ENCODE measurements at regions not wholly inside any gene's neighbourhood (a gene's known extent, or its start where the extent isn't known, plus 50 kb on each side); places are given as distances from the start of the nearest gene placed in this dataset.

DNA sequence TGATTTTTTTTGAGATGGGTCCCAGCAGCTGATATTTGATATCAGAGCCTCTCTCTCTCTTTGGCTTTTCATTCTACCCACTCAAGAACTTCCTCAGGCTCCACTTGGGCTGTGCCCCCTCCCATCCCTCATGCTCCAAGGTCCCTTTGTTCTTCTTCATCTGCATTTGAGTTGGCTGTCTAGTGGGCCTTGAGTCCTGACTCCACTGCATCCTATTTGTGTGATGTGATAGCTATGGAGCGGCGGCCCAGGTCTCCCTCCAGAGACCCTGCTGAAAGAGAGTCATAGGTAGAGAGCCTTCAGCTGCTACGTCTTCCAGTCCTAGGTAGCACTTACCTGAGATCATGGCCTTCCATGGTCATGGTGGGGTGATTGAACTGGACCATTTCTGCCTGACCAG, 123.1 kb upstream of the VRK1 start (continued):
- no peak for TF ChIP-seq HDAC2 (IDR thresholded peaks at IDR 0.05)
- no peak for TF ChIP-seq PURB (CRISPR knock-in tag; IDR thresholded peaks at IDR 0.05; ENCODE audit: low read depth)
- TF ChIP-seq, protein P1, sequence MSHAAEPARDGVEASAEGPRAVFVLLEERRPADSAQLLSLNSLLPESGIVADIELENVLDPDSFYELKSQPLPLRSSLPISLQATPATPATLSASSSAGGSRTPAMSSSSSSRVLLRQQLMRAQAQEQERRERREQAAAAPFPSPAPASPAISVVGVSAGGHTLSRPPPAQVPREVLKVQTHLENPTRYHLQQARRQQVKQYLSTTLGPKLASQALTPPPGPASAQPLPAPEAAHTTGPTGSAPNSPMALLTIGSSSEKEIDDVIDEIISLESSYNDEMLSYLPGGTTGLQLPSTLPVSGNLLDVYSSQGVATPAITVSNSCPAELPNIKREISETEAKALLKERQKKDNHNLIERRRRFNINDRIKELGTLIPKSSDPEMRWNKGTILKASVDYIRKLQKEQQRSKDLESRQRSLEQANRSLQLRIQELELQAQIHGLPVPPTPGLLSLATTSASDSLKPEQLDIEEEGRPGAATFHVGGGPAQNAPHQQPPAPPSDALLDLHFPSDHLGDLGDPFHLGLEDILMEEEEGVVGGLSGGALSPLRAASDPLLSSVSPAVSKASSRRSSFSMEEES (CRISPR knock-in tag; IDR thresholded peaks at IDR 0.05): no peak
- no peak for TF ChIP-seq PYGO2 (tag; IDR thresholded peaks at IDR 0.05)
- TF ChIP-seq, protein P2, sequence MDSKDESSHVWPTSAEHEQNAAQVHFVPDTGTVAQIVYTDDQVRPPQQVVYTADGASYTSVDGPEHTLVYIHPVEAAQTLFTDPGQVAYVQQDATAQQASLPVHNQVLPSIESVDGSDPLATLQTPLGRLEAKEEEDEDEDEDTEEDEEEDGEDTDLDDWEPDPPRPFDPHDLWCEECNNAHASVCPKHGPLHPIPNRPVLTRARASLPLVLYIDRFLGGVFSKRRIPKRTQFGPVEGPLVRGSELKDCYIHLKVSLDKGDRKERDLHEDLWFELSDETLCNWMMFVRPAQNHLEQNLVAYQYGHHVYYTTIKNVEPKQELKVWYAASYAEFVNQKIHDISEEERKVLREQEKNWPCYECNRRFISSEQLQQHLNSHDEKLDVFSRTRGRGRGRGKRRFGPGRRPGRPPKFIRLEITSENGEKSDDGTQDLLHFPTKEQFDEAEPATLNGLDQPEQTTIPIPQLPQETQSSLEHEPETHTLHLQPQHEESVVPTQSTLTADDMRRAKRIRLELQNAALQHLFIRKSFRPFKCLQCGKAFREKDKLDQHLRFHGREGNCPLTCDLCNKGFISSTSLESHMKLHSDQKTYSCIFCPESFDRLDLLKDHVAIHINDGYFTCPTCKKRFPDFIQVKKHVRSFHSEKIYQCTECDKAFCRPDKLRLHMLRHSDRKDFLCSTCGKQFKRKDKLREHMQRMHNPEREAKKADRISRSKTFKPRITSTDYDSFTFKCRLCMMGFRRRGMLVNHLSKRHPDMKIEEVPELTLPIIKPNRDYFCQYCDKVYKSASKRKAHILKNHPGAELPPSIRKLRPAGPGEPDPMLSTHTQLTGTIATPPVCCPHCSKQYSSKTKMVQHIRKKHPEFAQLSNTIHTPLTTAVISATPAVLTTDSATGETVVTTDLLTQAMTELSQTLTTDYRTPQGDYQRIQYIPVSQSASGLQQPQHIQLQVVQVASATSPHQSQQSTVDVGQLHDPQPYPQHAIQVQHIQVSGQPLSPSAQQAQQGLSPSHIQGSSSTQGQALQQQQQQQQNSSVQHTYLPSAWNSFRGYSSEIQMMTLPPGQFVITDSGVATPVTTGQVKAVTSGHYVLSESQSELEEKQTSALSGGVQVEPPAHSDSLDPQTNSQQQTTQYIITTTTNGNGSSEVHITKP (IDR thresholded peaks at IDR 0.05; ENCODE audit: partially characterized antibody): no peak
- no peak for TF ChIP-seq GTF2E2 (tag; IDR thresholded peaks at IDR 0.05)

GRCh38 chr14:96676166-96676565, 121.0 kb upstream of the VRK1 start:
- Histone ChIP-seq H3K4me2 (ENCODE audit: insufficient read depth, low read length) (no peak overlapping the region), H3K4me1 (replicated peaks in 1 of 2; ENCODE audit: control insufficient read depth in 2 of 2, insufficient read depth in 2 of 2, low read length in 2 of 2) (no peaks in the 10 kb centered on the region), H3K4me3 (no peak overlapping the region), H3K27me3 (ENCODE audit: control insufficient read depth in 2 of 2, insufficient read depth in 2 of 2, low read length in 2 of 2) (no peaks in the 10 kb centered on the region; a peak in 1 of 5 replicates), H3K9me3 (replicated peaks; ENCODE audit: control insufficient read depth, insufficient read depth, low read depth, low read length) (no peaks in the 10 kb centered on the region), H2AFZ (ENCODE audit: low read depth, low read length) (no peak overlapping the region), H3K27ac (ENCODE audit: extremely low read depth, low read depth, low read length) (no peak overlapping the region), H3K9ac (ENCODE audit: insufficient read depth in 1 of 2, low read depth in 2 of 2, low read length in 2 of 2) (no peak overlapping the region), H3K36me3 (ENCODE audit: control insufficient read depth, insufficient read depth, low read length) (no peaks in the 10 kb centered on the region), H4K20me1 (replicated peaks; ENCODE audit: control insufficient read depth, insufficient read depth, low read length) (no peaks in the 10 kb centered on the region), H3K9me1 (ENCODE audit: control insufficient read depth, insufficient read depth, low read length) (no peaks in the 10 kb centered on the region), H3K79me2 (ENCODE audit: control insufficient read depth, insufficient read depth, low read length) (no peaks in the 10 kb centered on the region)
- no peak for ATAC-seq
- no peak for FAIRE-seq
- no peak for DNase-seq (ENCODE audit: extremely low read depth in 1 of 4, low spot score in 3 of 4)
- in situ Hi-C loops (cut with MboI) (no loop called here), intact Hi-C loops (cut with micrococcal nuclease) (no loop called here)
- BruUV-seq (replicated peaks): no TSS peak
- ChIA-PET CTCF (ENCODE audit: low intra/inter-chr PET ratio) (no interaction called here), POLR2A (interaction anchor here (0.5 kb wide), 1 partner anchor 382 kb away, joined by 3 read pairs; no protein-coding TSS in a partner anchor)
- no peak for TF ChIP-seq ZNF212 (CRISPR knock-in tag; IDR thresholded peaks at IDR 0.05)
- no peak for TF ChIP-seq ZNF165 (CRISPR knock-in tag; IDR thresholded peaks at IDR 0.05; ENCODE audit: borderline replicate concordance)
- TF ChIP-seq SMARCA4 (IDR thresholded peaks at IDR 0.05): no peak
- no peak for TF ChIP-seq NKRF (IDR thresholded peaks at IDR 0.05; ENCODE audit: borderline replicate concordance)
- no peak for TF ChIP-seq MYNN (IDR thresholded peaks at IDR 0.05)
- no peak for TF ChIP-seq MYNN (CRISPR knock-in tag; IDR thresholded peaks at IDR 0.05)
- no peak for TF ChIP-seq ZNF589 (CRISPR knock-in tag; IDR thresholded peaks at IDR 0.05; ENCODE audit: low read depth)
- no peak for TF ChIP-seq SREBF1 (IDR thresholded peaks at IDR 0.05; ENCODE audit: borderline replicate concordance, low read depth, low read length)
- no peak for TF ChIP-seq SETDB1 (IDR thresholded peaks at IDR 0.05; ENCODE audit: low read length)
- TF ChIP-seq EHMT2 (IDR thresholded peaks at IDR 0.05): no peak
- no peak for TF ChIP-seq CREM (IDR thresholded peaks at IDR 0.05; ENCODE audit: low read depth)
- TF ChIP-seq ZNF707 (CRISPR knock-in tag; conservative IDR thresholded peaks at IDR 0.05): no peak

Measured in K562 (cell line).